CD4-positive, alpha-beta T cell treated with Interleukin-21 for 1 hour (primary cell): ENCODE measurements at regions not wholly inside any gene's neighbourhood (a gene's known extent, or its start where the extent isn't known, plus 50 kb on each side); places are given as distances from the start of the nearest gene placed in this dataset.

ENCODE experiments used
- DNase-seq: peaks from one replicate; pipeline ENCODE4 v3.0.0-alpha.2; 2020

DNA sequence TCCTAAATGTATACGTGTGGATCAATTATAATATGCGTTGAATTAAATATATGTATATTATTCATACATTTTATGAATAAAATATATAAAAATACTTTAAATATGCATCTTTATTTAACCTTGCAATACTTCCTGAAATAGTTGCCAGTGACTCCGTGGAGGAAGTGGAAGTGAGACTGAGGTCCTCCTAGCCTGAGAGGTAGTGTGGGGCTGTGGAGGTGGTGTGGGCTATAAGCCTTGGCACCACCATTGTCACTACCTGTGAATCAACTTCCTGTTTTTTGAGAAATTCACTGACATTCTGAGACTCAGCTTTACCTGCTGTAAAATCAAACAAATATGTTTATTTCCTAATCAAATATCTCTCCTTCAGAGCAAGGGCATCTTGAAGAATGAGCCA, 514.2 kb downstream of the VRK1 start:
- no peak for DNase-seq

DNA sequence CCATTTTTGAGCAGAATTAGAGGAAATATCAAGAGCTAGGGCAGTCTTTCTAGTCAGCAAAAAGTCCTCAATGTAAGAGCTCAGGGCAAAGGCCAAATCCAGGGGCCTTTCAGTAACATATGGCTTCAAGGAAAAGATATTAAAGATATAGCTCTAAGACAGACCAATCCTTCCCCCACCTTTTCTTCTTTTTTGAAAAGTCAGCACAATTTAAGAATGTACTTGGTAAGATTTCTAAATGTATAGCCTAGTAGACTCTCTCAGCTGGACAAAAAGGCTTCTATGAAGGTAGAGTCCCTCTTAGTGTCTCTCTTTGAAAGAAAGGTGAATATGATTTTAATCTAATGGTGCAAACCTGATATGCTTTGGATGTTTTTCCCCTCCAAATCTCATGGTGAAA, 515.7 kb downstream of the VRK1 start:
- DNase-seq, result no peak

DNA sequence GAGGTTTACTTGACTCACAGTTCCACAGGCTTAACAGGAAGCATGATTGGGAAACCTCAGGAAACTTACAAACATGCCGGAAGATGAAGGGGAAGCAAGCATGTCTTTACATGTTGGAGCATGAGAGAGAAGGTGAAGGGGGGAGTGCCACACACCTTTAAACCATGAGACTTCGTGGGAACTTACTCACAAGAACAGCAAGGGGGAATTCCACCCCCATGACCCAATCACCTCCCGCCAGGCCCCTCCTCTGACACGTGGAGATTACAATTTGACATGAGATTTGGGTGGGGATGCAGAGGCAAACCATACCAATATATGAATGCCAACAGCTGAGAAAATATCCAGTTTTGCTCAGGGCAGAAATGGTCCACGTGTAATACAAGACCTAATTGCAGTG, 518.6 kb downstream of the VRK1 start:
- no peak for DNase-seq

DNA sequence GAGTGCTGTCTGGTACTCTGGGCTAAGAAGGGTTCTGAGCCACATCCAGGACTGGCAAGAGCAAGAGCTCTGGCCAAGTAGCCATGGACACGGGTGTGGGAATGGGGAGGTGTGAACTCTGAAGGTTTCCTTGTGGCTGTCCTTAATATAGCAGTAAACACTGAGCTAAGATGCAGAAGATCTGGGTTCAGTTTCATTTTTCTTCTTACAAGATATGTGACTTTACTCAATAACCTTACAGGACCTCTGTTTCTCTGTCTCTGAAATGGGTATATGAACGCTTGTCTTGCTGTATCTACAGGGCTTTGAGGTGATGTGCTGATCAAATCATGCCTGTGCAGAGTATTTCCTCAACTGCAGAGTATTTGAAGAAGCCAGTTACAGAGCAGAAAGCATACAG, 521.2 kb downstream of the VRK1 start:
- DNase-seq, result no peak

DNA sequence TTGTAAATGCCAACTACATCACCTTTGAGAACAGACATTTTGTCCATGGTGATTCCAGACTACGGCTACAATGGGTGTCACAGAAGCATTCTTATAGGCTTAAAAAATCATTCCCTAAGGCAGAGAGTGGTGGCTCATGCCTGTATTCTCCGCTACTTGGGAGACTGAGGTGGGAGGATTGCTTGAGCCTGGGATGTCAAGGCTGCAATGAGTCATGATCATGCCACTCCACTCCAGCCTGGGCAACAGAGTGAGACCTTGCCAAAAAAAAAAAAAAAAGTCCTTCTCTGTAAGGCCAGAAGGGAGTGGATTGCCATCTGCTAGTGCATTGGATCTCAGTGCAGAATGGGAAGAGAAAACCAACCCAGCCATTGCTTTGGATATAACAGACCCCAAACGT, 522.5 kb downstream of the VRK1 start:
- no peak for DNase-seq

DNA sequence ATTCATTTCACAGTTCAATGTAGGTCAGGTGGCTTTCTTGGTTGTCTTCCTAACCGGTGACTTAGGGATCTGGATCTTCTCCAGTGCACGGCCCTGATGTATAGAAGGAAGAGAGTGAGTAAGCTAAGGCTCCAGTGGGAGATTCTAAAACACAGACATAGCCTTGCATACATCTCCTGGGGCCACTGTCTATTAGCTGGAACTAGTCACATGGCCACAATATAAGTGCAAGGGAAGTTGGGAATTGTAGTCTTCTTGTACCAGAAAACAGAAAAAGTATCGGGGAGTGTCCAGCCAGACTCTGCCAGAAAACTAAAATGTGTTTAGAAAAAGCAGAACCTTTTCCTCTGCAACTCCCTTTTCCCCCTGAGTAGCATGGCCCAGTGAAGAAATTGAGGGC, 531.6 kb downstream of the VRK1 start:
- DNase-seq, result no peak

DNA sequence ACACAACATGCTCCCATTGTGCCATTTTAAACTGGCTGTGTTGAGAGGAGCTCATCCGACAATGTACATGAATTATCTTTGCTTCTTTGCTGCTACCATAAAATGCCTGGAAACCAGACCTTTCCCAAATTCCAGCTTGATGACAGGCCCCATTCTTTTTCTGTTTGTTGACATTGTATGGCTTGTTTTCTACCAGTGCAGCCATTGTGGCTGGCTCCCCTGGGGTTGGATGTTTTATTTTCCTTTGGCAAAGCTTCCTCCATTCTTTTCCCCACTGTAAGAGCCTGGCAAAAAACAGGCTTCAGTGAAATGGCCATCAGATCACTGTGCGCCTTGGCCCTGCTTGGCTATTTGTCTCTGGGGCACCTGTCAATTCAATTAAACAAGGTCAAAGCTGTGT, 532.5 kb downstream of the VRK1 start:
- DNase-seq, result no peak

DNA sequence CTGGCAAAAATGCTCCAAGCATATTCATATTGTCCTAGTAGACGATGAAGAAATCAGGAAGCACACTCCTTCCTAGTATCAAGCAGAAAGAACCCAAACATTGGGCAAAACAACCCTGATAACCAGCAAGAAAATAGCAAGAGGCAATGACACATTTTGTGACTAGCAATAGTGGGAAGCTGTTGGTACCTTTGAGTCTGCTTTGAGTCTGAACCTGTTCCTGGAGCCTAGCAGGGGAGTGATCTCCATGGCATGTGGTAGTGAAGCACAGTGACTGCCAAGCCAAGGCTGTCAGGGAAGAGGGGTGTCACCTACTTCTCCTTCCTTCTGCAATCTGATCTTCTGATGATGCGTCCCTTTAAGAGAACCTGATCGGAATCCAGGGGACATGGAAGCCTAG, 533.9 kb downstream of the VRK1 start:
- no peak for DNase-seq

DNA sequence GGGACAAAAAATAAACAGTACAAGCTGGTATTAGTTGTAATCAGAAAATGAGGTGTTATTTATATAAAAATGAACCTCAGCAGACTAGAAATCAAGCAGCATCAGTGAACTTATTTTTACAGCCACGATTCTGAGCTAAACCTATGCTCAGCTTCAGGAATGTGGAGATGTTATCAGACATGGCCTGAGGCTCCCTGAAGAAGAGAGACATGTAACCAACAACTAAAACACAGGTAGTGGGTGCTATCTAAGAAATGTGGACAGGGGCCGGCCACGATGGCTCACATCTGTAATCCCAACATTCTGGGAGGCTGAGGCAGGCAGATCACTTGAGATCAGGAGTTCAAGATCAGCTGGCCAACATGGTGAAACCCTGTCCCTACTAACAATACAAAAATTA, 534.3 kb downstream of the VRK1 start:
- DNase-seq, result no peak

DNA sequence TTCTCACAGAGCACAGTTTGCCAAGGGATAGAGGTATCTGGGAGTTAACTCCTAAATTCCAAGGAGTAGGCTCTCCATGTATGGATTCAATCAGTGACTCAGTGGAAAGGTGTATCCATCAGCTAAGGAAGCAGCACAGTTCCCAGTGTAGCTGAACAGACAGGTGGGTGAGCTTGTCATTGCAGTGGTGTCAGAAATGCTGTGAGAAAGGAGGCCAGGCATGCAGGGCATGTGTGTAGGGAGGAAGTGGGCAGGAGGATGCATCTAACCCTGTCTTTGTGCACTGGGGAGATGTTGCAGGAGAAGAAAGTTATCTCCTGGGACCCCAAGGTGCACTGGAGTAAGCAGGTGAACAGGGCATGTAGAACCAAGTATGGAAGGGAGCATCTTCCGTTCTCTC, 539.0 kb downstream of the VRK1 start:
- DNase-seq, result no peak

DNA sequence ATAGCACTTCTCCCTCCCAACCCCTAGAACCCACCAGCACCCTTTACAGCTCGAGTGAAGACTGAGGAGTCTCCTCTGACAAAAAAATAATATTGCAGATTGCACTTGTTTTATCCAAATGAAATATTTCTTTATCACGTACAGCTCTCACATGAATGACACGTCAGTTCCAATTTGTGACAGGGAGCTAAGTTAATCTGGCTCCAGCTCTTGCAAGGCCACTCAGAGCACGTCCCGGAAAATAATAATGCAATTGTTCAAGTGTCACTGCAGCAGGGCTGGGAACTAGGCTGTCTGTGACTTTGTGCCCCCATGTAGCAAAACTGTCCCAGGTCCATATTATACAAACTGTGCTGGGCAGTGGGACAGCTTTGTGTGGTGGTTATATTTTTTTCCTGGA, 539.6 kb downstream of the VRK1 start:
- DNase-seq, result no peak

DNA sequence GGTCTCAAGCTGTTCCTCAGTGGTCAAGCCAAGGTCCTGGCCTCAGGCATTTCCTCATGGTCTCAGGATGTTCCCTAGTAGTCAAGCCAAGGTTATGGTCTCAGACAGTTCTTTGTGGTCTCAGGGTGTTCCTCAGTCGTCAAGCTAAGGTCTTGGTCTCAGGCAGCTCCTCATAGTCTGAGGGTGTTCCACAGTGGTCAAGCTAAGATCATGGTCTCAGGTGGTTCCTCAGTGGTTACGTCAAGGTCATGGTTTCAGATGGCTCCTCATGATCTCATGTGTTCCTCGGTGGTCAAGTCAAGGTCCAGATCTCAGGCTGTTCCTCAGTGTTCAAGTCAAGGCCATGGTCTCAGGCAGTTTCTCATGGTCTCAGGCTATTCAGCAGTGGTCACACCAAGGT, 540.1 kb downstream of the VRK1 start:
- DNase-seq, result no peak

DNA sequence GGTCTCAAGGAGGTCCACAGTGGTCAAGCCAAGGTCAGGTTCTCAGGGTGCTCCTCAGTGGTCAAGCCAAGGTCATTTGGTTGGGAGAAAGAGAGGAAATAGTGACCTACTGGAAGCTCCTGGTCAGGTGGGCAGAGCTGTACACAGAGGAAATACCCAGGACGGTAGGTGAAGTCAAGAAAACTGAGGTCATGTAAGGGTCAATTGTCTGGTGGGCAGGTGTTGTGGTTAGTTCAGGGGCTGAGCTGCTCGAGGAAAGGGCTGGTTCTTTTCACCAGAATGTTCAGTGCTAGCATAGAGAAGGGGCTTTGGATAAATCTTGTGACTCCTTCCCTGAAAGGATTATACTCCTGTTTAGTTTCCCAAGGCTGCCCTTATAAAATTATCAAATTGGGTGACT, 540.5 kb downstream of the VRK1 start:
- no peak for DNase-seq

DNA sequence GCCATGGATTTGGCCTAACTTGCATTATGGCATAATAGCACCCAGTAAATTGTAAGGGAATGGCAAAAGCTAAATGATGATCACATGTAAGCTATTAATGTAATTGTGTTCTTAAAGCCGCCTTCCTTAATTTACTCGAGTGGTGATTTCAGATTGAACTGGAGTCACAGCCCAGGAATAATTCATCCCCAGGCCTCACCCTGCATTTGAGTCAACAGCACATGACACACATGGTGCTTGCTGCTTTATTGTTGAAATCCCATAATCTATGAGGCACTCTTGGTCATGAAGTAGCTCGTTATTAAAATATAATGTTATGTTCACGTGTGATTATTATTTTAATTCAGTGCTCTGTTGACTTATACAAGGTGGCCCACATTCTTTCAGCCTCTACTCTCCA, 547.5 kb downstream of the VRK1 start:
- DNase-seq, result no peak

DNA sequence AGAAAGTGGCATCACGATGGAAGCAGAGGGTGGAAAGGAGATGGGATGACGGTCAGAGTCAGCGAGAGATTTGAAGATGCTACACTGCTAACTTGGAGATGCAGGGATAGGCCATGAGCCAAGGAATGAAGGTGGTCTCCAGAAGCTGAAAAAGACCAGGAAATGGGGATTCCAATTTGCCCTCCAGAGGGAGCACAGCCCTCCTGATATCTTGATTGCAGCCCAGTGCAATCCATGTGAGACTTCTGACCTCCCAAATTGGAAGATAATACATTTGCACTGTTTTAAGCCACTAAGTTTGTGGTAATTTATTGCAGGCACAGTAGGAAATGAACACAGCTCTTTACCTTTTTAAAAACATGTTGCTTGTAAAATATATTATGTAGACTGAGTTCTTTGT, 549.5 kb downstream of the VRK1 start:
- no peak for DNase-seq

DNA sequence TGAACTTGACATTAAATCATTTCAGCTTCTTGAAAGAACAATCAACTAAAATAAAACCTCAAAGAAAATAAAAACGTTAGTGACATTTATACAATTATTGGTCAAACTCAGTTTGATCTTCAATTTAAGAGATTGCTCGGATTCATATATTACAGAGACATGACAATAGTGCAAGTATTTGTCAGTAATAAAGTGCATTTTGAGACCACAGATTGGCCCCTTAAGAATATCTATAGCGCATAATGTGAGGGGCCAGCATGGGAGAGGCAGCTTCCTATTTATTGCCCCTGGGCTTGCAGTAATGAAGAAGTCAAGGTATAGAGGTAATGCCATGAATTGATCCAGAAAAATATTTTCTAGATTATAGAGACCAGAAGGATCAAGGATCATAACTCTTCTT, 552.3 kb downstream of the VRK1 start:
- DNase-seq, result no peak

DNA sequence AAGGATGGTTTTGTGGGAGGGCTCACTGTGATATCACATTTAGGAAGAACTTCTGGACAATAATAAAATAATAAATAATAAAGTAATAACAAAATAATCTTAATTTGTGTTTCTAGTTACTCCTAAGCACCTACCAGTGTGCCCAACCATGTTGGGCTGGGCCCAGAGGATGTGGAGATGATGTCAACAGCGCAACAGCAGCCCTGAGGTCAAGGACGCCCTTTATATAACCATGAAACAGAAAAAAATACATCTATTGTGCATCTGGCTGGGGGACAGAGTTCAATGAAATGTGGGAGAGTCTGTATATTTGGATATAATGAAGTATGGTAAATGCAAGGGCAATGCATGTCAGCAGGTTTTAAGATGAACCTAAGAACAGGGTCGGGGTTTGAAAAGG, 552.8 kb downstream of the VRK1 start:
- no peak for DNase-seq

DNA sequence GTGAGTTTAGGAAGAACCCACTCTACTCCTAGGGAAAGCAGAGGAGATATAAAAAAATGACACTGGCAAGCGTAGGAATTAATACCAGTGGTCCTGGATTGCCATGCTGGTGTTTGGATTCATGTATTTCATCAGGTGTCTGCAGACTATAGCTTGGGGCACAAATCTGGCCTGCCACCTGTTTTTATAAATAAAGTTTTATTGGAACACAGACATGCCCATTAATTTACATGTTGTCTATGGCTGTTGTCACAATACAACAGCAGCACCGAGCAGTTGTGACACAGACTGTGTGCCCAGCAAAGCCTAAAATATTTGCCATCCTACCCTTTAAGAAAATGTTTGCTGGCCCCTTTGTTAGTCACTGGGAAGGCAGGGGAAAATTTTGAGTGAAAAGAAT, 553.2 kb downstream of the VRK1 start:
- DNase-seq, result no peak

DNA sequence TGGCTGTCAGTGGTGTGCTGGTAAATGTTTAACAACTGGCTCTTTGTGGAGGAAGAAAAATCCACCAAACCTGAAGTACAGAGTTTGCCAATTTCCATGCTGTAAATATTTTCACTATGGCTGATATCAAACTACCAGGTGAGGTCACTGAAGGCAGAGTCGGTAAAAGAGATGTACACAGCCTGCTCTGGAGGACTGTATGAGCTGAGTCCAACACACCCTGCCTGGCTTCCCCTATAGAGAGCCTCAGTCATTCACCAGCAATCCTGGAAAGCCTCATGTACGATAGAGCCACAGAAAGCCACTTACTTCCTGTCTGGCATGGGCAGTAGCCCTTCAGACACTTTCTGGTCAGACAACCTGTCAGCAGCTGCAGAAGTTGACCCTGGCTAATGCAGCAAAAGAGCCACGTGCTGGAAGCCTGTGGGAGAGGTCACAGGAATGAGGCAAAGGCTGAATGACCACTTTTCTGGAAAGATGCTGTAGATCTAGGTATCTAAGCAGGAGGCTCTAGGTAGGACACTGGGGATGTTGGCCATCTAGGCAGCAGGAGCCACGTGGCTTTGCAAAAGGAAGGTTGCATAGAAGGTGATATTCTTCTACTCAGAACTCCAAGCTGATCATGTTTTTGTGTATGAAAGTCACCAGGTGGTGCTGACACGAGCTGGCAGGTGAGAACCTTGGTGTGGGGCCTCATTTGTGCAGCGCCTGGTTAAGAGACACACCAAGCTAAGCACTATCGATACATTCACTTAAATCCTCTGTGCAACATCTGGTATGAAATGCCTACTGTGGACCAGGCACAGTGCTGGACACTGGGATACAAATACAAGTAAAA, 553.9 kb downstream of the VRK1 start:
- no peak for DNase-seq

DNA sequence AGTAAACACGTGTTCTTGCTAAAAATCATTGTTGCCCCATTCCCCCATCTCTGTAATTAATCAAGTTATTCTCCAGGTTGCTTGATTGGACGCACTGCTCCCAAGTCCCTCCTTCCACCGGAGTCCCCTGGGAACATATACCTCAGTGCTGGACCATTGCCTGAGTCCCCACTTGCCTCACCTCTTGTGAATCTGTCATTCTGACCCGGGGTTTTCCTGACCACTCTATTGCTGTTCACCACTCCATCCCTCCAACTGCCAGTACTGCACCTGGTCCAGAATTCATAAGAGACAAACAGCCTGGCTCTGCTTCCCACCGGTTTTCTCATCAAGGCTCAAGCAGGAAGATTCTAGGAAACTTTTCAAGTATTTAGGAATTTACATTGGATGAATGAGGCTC, 555.9 kb downstream of the VRK1 start:
- DNase-seq, result no peak

DNA sequence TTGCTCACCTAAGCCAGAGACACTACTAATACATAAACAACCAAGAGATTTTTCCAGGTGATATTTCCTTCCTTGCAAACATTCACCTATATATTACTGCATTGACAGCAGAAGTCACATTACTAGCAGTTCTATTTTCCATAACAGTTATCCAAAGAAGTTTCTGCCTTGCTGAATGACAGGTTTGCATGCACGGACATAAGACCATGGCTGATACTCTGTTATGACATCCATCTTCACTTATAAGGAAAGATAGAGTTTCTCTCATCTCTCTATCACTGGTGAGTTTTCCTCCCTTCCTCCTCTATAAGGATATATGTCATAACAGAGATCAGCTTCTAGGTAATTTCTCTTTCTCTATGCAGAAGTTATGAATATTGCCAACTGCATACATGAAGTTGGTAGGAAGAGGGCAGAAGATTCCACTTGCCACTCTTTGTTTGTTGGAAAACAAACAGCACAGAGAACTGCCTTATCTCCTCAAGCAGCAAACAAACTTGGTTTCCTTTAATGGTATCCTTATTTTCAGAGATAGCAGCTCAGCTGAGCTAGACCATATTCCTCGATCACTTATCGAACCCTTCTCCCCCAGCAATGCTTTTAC, 557.0 kb downstream of the VRK1 start:
- no peak for DNase-seq

DNA sequence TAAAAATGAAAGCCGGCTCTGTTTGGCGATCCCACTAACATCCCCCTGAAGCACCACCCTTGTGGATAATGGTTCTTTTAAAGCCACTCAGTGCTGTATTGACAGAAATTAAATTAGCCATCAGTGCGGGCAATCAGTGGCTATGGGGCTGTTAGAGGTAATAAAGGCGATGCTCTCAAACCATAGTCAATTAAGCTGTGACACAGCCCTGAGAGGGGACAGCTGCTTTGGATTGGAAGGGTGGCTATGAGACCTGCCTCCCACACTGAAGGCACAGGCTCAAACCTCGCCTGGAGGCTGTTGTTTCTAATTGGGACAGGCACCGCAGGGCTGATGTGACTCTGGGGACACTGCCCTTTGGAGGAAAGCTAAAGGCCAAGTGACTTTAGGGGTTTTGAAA, 562.2 kb downstream of the VRK1 start:
- no peak for DNase-seq

DNA sequence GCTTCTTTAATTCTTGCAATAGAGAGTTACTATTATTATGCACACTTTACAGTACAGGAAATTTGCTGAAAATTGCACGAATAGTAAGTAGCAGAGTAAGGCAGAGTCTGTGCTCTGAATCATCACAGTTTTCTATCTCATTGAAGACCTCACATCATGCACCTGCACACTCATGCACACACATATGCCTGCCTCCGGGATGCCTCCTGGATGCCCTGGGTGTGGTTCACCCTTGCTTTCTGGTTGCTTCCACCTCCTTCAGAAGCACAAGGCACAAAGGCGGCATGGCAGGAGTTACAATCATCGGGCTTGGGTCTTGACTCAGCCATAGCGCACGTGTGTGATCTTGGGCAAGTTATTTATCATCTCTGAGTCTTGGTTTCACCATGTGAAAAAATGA, 564.0 kb downstream of the VRK1 start:
- DNase-seq, result no peak

DNA sequence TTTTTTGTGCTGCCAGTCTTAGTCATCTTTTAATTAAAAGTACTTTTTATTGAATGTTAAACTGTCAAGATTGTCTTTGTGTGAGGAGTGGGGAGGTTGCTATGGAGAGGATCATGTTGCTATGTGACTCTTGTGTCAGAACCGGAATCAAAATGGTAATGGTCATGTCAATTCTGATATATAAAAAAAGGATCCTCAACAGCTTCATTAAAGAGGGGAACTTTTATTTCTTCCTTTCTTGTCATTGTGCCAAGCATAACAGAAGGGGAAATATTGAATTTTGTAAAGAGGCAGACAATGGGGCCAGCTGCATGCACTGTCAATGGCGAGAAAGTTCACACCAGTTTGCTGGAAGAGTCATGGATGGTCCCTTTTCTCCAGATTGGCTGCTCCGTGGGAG, 564.8 kb downstream of the VRK1 start:
- no peak for DNase-seq

DNA sequence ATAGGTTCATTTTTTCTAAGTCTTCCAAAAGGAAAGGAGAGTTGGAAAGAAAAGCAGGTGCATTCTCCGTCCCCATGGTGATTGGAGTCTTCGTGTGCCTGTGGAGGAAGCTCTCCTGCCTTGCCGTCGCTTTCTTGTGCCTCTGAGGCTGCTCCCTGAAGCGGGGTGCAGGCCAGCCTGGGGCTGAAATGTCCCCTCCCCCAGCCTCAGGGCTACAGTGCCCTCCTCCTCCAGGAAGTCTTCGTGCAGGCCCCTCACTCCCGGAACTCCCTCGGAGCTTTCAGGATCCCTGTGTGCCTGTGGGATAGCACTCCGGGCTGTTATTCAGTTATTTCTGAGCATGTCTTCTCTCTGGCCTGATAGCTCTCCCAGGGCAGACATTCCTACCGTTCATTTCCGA, 569.2 kb downstream of the VRK1 start:
- no peak for DNase-seq
